VCaP (cell line): ENCODE measurements at regions not wholly inside any gene's neighbourhood (a gene's known extent, or its start where the extent isn't known, plus 50 kb on each side); places are given as distances from the start of the nearest gene placed in this dataset.
A peak's percentile ranks its signal among the peaks of the same experiment; 100 is the strongest.

Source experiments
- H3K27ac ChIP-seq: fragments of 450-650 bp; 2 replicates; pipeline ENCODE4 v1.5.1; 2017
- TF ChIP-seq, protein P1 (sequence below): fragments of 450-650 bp; conservative IDR thresholded peaks from 2 replicates; pipeline ENCODE4 v1.5.1; 2017; ENCODE audit warnings: mild to moderate bottlenecking, moderate library complexity

DNA sequence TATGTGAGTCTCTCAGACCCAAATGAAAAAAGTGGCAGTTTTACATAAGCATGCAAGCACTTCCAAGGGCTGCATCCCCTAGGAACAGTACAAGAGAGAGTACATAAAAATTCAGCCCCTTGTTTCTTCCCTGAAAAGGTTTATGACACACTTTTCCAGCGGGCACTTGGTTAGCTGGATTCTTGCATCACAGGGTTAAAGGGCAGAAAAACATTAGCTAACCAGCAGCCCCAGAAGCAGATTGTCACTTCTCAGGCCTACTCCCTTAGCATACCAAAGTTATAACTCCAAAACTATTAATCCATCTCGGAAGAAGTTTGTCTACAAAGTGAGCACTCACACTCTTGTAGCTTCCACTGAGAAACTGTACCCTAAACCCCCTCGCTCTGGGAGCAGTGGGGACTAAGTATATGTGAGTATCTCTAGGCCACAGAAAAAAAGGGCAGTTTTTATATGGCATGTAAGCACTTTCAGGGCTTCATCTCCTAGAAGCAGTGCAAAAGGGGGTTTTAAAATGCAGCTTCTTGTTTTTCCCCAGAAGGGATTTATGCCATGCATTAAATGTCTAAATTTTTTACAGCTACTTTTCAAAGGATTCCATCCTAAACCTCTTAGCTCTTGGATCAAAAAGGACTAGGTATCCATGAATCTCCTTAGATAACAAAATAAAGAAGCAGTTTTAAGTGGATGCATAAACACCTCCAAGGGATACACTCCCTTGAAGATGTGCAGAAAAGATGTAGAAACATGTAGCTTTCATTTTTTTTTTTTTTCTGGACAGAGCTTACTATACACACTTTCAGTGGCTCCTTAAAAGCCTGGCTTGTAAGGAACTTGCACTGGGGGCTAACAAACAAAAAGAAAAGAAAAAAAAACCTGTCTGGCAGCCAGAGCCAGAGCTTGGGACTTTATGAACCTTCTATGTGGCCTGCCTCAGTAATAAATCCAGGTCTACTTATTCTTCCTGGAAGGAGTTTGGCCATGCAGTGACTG, 956.7 kb downstream of the CCSER2 start:
- TF ChIP-seq, protein P1, sequence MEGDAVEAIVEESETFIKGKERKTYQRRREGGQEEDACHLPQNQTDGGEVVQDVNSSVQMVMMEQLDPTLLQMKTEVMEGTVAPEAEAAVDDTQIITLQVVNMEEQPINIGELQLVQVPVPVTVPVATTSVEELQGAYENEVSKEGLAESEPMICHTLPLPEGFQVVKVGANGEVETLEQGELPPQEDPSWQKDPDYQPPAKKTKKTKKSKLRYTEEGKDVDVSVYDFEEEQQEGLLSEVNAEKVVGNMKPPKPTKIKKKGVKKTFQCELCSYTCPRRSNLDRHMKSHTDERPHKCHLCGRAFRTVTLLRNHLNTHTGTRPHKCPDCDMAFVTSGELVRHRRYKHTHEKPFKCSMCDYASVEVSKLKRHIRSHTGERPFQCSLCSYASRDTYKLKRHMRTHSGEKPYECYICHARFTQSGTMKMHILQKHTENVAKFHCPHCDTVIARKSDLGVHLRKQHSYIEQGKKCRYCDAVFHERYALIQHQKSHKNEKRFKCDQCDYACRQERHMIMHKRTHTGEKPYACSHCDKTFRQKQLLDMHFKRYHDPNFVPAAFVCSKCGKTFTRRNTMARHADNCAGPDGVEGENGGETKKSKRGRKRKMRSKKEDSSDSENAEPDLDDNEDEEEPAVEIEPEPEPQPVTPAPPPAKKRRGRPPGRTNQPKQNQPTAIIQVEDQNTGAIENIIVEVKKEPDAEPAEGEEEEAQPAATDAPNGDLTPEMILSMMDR: no peak
- no peak overlapping the region for H3K27ac ChIP-seq

DNA sequence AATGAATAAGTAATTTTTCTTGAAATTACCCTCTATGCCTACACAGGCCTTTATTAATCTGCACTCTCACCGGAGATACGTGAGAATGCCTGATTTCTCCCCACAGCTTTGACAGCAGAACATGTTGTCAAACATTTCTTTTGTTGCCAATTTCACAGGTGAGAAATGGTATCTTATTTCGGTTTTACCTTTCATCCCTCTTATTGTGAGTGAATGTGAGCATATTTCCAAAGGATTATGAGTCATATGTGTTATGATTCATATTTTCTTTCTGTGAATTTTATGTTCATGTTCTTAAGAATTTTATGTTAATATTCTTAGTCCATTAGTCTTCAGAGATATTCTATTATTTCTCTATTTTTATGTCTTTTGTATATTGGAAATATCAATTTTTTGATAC, 965.1 kb downstream of the CCSER2 start:
- no peak overlapping the region for H3K27ac ChIP-seq
- TF ChIP-seq, protein P1: no peak

DNA sequence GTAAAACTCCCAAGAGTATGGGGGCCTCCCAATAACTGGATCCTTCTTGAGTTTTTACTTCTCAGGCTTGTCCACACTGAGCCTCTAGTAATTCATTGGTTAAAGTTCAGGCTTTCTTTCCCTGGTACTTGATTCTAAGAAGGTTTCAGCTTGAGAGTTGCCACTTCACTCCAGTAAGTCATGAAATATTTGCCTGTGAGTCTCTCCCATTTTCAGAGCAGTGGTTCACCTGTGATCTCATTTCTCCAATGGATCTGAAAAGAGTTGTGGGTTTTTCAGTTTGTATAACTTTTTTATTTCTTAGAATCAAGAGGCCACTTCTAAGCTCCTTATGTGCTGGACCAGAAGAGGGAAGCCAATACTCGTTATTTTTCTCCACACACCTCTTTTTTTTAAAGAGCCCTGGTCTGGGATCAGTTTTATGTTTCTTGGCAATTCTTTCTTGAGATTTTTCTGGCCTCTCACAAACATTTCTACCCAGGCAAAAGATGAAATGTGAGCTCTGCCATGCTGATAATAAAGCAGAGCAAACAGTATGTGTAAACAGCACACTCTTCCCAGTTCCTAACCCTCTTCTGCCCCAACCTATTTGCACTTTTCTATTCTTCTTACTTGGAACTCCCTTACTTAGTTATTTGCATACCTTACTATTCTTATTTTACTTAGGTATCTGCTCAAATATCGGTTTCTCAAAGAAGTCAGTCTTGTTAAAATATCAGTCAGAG, 983.4 kb downstream of the CCSER2 start:
- peak overlapping the region; percentile 44 for H3K27ac ChIP-seq
- TF ChIP-seq, protein P1: no peak

DNA sequence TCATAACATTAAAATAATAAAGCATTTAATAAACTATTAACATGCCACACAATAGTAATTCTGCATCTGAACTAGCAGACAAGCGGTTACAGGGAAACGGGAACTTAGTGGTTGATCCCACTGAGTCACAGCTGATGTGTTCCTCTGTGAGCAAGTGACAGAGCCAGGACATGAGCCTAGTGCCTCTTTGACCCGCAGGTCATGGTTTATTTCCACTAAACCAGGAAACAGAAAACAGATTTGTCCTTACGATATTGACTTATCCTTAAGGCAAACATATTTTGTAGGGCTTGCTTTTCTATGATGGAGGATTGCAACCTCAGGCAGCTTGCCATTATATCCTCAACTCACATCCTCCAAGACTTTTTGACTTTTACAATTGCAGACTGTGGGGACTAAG, 987.3 kb downstream of the CCSER2 start:
- TF ChIP-seq, protein P1: no peak
- H3K27ac ChIP-seq: no peak overlapping the region

DNA sequence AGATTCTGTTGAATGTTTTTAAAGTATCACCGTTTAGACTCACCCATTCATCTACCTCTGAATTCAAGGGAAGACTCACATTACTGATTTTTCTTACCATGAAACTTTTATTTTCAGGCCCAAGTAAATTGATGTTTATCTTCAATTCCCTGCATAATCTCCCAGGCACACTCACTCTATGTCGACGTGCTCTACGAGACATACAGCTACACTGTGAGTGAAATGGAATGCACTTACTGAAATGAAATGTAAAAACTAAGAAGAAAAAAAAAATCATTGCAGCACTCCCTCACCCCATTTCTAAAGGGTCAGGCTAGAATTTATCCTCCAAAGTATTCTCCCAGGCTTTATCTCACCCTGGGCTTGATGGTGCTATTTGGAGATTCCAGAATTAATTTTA, 987.9 kb downstream of the CCSER2 start:
- TF ChIP-seq, protein P1: no peak
- H3K27ac ChIP-seq: no peak overlapping the region

DNA sequence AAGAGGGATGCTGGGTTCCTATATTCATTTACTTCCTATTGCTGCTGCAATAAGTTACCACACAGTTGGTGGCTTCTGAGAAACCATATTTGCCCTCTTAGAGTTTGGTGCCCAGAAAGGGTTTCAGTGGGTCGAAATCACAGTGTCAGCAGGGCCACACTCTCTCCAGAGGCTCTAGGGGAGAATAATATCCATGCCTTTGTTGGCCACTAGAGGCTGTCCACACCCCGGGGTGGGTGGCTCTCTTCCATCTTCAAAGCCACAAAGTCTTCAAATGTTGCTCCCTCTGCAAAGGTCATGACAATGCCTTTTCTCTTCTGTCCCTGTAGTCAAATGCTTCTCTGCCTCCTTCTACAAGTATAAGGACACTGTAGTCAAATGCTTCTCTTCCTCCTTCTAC, 989.4 kb downstream of the CCSER2 start:
- peak overlapping the region; percentile 5; the same call in 1 of the 2 replicates for H3K27ac ChIP-seq
- TF ChIP-seq, protein P1: no peak
